NB4 (cell line): ENCODE measurements at regions not wholly inside any gene's neighbourhood (a gene's known extent, or its start where the extent isn't known, plus 50 kb on each side); places are given as distances from the start of the nearest gene placed in this dataset.

Experiments
- CTCF ChIP-seq: IDR thresholded peaks from one replicate; pipeline ENCODE4 v1.5.1; 2012; ENCODE audit warnings: low read depth, low read length
- MAX ChIP-seq: IDR thresholded peaks from 2 replicates; pipeline ENCODE4 v1.6.1; 2011; ENCODE audit warnings: low read depth, low read length
- MYC ChIP-seq: IDR thresholded peaks from 2 replicates; pipeline ENCODE4 v1.6.1; 2011; ENCODE audit warnings: low read depth, low read length
- POLR2A ChIP-seq: IDR thresholded peaks from 2 replicates; pipeline ENCODE4 v1.6.1; 2011; ENCODE audit warnings: mild to moderate bottlenecking; ENCODE audit not compliant: insufficient read length; ENCODE audit errors: extremely low read depth

GRCh38 chr6:134689641-134690040, 260.3 kb downstream of the ALDH8A1 start:
- TF ChIP-seq CTCF = no peak
- TF ChIP-seq POLR2A = no peak
- TF ChIP-seq MYC = no peak
- no peak for TF ChIP-seq MAX
